ENCODE measurements at regions not wholly inside any gene's neighbourhood (a gene's known extent, or its start where the extent isn't known, plus 50 kb on each side); places are given as distances from the start of the nearest gene placed in this dataset.
"Not testable (repeated sequence)": the region's sequence is repeated elsewhere in the genome, so short reads cannot be mapped to it uniquely, and the experiment has no call there.

DNA sequence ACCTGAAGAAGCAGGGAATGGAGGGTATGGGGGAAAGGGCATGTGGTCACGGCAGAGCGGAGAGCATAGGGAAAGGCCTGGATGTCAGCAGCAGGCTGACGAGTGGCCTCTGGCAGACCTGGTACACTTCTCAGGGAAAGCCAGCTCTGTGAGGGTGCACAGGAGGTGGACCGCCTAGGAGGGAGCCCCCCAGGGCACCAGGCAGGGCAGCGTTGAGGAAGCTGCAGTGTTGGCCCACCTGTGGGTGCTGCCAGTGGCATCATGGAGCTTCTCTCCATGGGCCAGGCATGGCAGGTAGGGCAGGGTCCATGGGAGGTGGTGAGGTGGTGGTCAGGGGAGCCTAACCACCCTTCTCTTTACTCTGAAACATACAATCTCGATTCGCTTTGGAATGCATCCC lies 143.0 kb upstream of the PITX1 start:
- no peak for DNase-seq

DNA sequence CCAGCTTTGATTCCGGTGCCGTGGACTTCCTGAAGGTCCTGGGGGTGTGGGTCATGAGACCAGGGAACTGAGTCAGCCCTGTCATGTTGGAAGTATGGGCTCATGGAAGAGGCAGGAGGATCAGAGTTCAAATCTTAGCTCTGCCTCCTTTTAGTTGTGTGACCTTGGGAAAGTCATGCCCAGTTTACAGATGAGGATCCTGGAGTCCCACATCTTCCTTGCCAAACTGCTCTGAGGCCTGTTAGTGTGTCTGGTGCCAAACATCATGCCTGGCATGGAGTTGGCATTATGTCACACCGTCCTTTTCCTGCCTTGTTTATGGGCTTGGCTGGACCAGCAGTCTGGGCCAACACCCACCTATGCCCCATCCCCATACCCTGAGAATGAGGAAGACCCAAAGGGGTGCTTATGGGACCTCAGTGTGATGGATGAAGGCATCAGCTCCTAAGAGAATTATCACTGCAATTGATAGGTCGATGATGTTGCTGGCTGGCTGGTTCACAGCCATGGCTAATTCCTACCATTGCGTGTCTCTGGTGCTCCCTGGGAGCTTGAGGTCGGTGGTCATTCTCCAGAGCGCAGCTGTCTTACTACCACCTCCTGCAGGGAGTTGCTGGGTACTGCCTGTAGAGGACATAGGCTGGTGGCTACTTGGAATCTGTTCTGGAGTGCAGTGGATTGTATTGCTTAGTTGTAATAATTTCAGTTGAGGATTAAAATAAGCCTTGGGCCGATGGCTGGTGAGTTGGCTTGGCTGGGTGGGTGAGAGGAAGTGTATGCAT lies 140.5 kb upstream of the PITX1 start:
- peak; percentile 35 for DNase-seq

DNA sequence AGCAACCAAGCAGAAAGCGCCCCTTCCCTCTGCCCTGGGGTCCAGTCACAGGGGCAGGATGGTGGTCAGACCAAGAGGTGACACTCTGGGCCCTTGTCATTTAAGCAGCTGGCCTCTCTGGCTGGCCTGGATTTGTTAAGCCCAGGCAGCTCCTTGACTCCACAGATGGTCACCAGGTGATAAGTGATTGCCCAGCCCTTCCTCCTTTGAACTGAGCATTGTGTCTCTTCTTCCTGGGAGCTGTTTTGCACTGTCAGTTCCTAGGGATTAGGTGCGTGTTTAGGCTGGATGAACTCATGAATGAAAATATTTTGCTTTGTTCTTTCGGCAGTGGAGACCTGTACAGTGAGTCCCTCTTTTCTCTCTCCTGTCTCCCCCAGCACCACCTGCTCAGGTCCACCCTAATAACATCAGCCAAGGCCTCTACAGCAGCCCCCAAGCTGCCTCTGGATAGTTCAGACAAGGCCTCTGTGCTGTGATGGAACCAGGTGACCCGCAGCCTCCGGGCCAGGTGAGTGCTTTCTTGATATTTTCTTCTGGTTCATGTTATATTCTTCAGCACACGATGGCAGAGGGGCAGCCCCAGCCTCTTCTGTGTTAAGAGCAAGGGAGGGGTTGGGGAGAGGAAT lies 139.7 kb upstream of the PITX1 start:
- DNase-seq, result no peak

DNA sequence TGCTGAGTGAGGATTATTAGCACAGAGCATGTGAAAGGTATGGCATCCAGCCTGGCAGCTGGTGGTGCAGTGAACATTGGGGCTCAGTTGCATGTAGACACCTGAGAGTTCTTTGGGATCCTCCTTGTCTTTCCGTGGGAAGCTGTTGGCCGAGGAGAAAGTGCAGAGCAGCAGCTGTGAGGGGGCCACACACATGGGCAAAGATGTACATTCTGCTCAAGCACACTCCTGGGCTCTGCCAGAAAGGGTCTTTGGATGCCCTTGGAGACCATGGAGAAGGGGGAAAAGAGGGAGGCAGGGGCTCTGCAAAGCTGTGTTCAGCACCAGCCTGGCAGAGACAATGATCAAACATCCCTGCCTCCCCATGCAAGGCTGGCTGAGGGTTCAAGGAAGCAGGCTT lies 138.7 kb upstream of the PITX1 start:
- no peak for DNase-seq

DNA sequence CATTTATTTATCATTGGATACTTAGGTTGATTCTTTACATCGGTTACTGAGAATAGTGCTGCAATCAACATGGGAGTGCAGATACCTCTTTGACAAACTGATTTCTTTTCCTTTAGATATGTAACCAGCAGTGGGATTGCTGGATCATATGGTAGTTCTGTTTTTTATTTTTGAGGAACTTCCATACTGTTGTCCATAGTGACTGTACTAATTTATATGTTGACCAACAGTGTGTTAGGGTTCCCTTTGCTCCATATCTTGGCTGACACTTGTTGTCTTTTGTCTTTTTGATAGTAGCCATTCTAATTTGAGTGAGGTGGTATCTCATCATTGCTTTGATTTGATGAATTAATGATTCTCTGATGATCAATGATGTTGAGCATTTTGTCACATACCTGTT lies 137.3 kb upstream of the PITX1 start:
- DNase-seq, result no peak

DNA sequence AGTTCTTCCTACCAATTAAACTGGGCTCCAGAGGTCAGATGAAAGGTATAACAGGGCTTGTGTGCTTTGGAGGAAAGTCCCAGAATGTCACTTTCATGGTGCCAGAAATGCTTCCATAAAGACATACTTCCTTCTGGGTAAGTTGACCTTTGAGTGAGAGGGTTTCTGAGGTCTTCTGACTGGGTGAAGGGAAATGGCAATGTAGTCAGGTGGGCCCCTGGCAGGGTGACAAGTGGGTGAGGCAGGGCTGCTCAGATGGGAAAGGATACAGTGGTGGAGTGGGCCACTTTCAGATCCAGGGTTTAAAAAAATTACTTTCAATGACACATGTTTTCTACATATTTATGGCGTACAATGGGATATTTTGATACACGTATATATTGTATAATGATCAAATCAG lies 136.5 kb upstream of the PITX1 start:
- DNase-seq, result no peak

DNA sequence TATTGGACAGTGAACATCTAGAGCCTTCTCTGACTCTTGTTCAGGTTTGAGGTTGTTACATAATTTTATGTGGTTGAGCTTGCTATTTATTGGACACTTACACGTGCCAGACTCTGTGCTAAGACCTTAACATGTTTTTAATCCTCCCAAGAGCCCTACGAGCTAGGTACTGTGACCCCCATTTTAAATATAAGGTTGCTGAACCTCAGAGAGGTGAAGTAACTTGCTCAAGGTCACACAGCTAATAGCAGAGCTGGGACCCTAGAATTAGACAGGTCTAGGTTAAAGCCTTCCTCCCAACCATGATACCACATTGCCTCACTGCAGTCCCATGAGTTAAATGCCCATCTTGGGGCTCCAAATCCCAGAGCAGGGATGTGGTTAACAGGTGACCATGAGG lies 135.7 kb upstream of the PITX1 start:
- no peak for DNase-seq

DNA sequence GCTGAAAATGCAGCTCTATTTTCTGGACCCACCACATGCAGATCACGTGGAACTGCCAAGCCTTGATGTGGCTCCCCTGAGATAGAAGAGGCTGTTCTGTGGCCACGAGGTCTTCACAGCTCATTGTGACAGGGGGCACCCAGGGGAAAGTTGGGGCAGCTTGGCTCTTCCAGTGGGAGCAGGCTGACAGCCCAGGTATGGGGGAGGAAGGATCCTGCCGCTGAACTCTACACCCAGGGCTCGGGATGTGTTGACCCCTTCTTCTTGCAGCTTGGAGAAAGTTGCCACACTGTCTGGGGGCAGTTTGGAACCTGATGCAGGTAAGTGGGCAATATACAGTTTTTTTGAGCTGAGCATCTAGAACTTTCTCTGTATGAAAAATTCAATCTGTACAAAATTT lies 133.6 kb upstream of the PITX1 start:
- DNase-seq, result no peak

DNA sequence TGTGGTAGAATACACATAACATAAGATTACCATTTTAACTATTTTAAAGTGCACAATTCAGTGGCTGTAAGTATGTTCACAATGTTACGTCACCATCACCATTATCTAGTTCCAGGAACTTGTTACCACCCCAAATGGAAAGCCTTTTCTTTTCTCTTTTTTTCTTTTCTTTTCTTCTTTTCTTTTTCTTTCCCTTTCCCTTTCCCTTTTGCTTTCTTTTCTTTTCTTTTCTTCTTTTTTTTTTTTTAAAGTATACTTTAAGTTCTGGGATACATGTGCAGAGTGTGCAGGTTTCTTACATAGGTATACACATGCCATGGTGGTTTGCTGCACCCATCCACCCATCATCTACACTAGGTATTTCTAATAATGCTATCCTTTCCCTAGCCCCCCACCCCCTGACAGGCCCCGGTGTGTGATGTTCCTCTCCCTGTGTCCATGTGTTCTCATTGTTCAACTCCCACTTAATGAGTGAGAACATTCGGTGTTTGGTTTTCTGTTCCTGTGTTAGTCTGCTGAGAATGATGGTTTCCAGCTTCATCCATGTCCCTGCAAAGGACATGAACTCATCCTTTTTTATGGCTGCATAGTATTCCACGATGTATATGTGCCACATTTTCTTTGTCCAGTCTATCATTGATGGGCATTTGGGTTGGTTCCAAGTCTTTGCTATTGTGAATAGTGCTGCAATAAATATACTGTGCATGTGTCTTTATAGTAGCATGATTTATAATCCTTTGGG lies 131.0 kb upstream of the PITX1 start:
- not testable (repeated sequence) for DNase-seq

DNA sequence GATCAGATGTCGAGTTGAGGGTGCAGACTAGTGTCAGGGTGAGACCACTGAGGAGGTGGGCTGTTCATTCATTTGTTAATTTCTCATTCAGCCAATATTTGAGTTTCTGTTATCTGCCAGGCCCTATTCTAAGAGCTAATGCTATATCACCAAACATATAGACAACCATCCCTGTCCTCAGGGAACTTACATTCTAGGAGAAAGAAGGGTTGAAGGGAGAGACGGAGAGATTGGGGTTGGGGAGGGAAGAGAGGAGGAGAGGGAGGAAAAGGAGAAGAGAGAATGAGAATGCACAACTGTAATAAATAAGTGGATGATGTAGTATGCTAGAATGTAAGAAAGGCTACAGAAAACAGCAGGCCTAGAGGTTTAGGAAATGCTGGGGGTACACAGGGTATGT lies 129.9 kb upstream of the PITX1 start:
- DNase-seq, result no peak

DNA sequence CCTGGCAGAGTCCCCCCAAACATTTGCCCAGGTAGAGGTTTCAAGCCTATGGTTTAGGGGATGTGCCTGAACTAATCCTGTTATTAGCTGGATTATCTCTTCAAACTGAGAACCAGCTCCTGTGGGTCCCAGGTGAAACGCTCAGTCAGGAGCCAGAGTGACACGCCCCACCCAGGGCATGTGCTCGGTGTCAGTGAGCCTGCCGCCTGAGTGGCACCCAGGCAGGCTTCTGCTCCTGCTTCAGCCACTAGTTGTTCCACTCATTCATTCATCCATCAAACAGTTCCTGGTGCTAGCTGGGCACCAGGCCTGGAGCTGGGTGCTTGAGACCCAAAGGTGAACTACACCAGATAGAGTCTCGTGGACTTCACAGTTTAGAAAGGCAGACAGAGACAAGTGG lies 129.4 kb upstream of the PITX1 start:
- DNase-seq, result no peak

DNA sequence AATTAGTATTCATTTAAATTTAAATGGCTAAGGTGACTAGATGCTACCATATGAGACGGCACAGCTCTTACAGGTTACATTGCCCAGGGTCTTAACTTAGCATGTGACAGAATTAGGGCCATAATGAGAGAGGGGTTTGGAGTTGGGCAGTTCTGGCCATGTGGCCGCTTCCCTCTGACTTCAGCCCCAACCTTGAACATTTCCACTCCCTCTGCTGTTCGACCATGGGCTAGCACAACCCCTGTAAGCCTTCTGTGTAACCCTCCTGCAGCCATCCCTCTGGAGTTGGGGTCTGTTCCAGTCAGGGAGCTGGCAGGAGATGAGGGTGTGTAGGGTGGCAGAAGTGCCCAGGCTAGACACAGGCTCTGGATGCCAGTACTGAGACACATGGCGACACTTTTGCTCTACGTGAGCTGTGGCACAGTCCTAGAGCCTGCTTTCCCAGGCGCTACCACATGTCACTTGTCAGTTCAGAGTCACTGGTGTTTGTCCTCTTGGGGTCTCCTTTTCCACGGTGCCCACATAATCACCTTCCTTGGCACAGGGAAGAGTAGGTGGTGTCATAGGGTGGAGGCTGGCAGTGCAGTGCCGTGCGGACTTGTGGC lies 128.7 kb upstream of the PITX1 start:
- no peak for DNase-seq

DNA sequence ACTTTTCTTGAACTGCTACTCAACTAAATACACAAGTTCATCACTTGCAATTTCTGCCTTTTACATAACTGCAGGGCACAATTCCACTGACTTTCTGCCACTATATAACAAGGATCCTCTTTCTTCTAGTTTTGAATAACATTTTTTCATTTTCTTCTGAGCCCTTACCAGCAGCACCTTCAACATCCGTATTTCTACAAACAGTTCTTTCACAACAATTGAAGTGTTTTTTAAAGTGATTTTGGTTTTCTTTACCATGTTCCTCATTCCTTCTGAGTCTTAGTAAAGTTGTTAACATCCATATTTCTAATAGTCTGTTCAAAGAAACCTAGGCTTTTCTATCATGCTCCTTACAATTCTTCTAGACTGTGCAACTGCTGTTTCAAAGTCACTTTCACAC lies 127.2 kb upstream of the PITX1 start:
- DNase-seq, result no peak

DNA sequence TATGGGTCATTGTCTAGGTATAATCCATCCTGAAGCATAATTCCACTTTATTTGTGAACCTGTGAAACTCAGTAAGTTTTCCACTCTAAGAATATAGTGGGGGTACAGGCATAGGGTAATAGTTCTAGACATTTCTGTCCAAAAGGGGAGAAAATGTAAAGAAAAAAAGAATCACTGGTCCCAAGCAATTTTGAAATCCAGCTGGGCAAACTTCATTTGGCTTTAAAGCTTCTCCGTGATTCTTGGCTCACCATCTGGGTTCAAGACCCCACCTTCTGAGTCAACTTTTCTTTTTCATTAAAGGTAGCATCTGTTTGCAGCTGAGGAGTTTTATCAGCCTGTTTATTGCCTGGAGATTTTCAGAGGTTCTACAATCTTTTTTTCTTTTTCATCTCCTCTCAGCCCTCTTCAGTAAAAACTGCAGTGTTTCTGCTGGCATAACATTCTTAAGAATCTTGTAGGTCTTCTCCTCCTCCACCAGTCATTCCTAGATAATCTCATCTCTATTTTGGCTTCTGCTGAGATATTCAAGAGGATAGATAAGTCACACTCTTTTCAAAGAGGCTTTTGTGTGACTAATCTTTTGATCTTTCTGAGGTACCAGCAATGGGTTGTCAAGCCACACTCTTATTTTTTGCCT lies 126.1 kb upstream of the PITX1 start:
- no peak for DNase-seq

DNA sequence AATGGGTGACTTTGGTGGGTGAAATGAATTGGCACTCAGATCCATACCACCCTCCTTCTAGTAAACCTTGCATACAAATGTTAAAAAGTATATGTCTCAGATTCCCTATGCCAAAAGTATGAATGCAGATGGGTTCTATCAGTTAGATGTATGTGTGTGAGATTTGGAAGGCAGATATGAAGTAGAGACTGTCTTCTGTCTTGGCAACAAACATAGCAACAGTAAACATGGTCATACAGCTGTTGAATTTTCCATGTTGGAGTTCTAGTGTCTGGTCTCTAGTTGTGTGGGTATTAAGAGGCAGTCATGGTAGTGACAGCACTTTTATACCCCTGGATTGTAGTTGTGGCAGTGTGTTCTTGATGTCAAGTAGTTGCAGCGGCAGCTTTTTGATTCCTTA lies 125.6 kb upstream of the PITX1 start:
- no peak for DNase-seq

DNA sequence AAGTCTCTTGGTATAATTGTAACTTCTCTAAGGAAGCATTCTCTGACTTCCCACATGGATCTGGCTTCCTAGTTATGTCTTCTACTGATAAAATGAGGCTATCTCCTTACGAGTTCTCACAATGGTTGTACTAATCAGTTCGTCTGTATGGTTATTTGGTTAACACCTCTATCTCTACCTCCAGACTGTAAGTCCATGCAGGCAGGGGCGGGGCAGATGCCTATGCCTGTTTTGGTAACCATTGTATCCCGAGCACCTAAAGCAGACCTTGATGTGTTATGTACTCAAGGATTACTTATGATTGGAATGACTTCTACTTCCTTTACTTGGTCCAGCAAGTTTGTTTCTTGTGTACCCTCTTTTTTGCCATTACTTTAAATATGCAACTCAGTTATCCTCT lies 125.0 kb upstream of the PITX1 start:
- DNase-seq, result no peak

DNA sequence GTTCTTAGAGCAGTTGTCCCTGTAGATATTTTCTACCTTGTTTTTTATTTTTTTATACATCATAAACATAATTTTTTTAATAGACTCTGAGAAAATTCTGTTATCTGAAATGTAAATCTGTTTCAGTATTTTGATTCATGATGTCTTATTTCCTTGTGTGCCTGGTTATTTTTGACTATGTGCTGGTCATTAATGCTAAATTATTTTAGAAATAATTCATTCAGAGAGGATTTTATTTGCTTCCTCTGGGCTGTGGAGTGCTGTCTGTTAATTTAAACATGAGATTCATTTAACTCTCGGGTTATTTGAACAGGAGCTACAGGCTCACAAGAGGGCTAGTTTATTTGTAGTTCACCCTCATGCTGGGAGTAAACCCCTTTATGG lies 124.3 kb upstream of the PITX1 start:
- DNase-seq, result no peak

DNA sequence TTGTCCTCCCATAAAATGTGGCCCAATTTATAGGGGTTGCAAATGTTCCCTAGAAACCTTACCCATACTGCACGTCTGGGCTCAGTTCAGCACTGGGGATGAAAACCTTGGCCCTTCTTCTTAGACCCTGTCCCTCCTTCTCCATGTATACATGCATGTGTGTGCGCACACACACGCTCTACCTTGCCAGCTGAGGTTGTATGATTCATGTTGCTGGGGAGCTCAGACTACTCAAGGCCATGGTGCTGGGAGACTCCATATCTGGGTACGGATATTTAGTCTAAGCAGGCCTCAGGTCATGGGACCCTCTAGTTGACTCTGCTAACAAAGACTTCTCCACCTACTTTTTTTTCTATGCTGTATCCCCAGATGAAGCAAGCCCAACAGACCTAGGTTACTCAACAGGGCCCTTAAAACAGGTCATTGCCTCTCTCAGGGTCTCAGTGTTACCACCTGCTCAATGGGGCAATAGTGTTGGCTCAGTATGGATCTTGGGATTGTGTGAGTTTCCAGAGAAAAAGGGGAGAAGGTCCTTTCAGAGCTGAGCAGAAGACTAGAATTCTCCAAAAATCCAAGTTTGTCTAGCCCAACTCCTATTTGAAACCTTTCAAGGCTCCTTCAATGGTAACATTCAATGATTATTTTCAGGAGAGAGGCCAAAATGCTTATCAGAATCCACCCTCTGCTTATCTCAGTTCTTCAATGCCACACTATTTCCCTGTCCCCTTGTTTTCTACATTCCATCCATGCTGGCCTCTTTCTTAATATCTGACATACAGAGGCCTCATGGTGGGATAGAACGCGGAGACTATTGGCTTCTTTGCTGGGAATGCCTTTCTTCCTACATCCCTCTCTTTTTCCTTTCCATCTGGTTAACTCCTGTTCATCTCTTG lies 123.6 kb upstream of the PITX1 start:
- DNase-seq, result no peak

DNA sequence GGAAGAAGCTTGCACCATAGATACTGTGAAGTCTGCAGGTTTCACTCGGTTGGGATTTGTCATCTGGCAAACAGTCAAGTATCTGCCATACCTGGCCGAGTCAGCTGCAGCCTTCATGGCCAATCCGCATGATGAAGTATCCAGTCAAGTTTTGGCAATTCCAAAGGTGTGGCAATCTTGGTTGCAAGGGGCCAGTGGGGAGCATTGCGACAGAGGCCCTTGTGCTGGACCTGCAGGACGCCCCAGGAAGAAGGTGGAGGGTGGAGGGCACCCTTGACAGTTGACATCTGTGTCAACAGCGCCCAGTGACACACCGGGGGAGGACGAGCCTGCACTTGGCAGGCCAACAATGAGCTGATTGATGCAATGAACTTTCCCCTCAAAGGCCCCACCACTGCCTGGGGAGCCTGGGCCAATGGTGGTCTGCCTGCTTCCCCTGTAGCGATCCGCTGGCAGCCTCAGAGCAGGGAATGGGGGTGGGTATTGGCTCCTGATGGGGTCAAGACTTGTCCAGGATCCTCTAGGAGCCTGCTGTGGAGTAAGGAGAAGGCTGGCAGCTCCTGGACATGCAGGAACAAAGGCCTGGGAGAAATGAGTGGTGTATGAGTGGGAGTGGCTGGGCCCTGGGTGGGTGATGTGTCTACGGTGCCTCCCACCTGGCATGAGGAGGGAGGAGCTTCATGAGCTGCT lies 122.8 kb upstream of the PITX1 start:
- DNase-seq, result no peak

DNA sequence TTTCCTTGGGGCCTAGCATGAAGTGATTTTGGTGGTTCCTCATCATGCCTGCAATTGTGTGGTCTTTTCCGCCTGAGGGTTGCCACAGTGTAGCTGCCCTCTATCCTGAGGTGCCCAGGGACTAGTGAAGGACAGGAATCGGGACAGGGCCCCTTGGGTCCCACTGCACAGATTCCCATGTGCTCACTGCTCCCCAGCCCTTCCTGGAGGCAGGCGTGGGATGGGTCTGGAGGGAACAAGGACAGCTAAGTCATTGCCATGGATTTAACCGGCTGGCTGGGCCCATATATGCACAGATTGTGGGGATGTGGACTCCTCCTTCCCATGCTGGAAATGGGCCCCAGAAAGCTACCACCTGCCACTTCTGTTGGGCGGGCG lies 122.3 kb upstream of the PITX1 start:
- no peak for DNase-seq

DNA sequence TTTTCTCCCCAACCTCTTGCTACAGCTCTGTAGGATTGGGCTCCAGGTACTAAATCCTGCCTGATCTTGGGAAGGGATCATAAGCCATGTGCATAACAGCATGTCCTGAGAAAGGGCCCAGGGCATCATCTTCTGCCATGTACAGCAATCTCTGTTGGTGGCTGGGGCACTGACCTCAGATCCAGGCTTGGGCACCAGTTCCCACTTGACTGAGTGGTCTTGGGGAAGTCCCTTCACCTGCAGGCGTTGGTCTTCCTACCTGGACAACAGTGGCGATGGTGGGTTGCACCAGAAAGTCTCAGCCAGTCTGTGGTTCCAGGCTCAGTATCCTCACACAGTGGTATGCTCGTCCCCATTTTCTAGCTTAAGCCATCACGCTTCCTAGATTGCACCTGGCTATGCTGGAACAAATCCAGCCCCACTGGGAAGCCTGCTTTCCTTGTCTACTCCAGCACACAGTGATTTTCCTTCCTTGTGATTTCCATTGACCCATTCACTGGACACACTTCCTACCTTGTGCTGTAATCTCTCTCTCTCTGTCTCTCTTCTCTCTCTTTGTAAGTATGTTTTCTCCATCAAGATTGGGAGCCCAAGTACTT lies 121.7 kb upstream of the PITX1 start:
- DNase-seq, result no peak
